KMS-11 (cell line): ENCODE measurements at regions not wholly inside any gene's neighbourhood (a gene's known extent, or its start where the extent isn't known, plus 50 kb on each side); places are given as distances from the start of the nearest gene placed in this dataset.

Experiments used
- H2AFZ ChIP-seq: fragments of 200-600 bp; sonication (generic); 2 replicates; pipeline ENCODE4 v1.6.1; 2016; ENCODE audit warnings: antibody characterized with exemption, mixed run types, low read depth
- H3K27ac ChIP-seq: fragments of 200-600 bp; sonication (generic); 2 replicates; pipeline ENCODE4 v1.6.1; 2016; ENCODE audit warnings: mild to moderate bottlenecking, mixed run types
- H3K27me3 ChIP-seq: fragments of 200-600 bp; sonication (generic); 2 replicates; pipeline ENCODE4 v1.6.1; 2017; ENCODE audit warnings: mild to moderate bottlenecking, low read depth, mixed run types, moderate library complexity; ENCODE audit not compliant: insufficient read depth
- H3K36me3 ChIP-seq: fragments of 200-600 bp; sonication (generic); 2 replicates; pipeline ENCODE4 v1.6.1; 2017; ENCODE audit warnings: mild to moderate bottlenecking, mixed run types; ENCODE audit not compliant: insufficient read depth
- H3K4me1 ChIP-seq: fragments of 200-600 bp; sonication (generic); 2 replicates; pipeline ENCODE4 v1.6.1; 2016; ENCODE audit warnings: mild to moderate bottlenecking, low read depth, mixed run types; ENCODE audit not compliant: poor library complexity, severe bottlenecking
- H3K4me2 ChIP-seq: fragments of 200-600 bp; sonication (generic); 2 replicates; pipeline ENCODE4 v1.7.0; 2016; ENCODE audit warnings: mild to moderate bottlenecking, mixed run types
- H3K4me3 ChIP-seq: fragments of 200-600 bp; sonication (generic); IDR thresholded peaks from 2 replicates; pipeline ENCODE4 v1.6.1; 2017; ENCODE audit warnings: low read depth, low read length, mixed read lengths; ENCODE audit not compliant: insufficient read depth
- H3K79me2 ChIP-seq: fragments of 200-600 bp; sonication (generic); 2 replicates; pipeline ENCODE4 v1.6.1; 2016; ENCODE audit warnings: low read depth, mixed run types; ENCODE audit not compliant: insufficient read depth
- H3K9ac ChIP-seq: fragments of 200-600 bp; sonication (generic); 2 replicates; pipeline ENCODE4 v1.6.1; 2016; ENCODE audit warnings: mild to moderate bottlenecking, mixed run types
- H4K20me1 ChIP-seq: fragments of 200-600 bp; sonication (generic); 2 replicates; pipeline ENCODE4 v1.6.1; 2016; ENCODE audit warnings: mild to moderate bottlenecking, mixed run types; ENCODE audit not compliant: insufficient read depth
- TF ChIP-seq, protein P1 (sequence below): fragments of 200-600 bp; sonication (generic); conservative IDR thresholded peaks from 2 replicates; pipeline ENCODE4 v1.6.1; 2017; ENCODE audit warnings: low read depth, mild to moderate bottlenecking, antibody characterized with exemption, low read length, moderate library complexity, mixed read lengths

DNA sequence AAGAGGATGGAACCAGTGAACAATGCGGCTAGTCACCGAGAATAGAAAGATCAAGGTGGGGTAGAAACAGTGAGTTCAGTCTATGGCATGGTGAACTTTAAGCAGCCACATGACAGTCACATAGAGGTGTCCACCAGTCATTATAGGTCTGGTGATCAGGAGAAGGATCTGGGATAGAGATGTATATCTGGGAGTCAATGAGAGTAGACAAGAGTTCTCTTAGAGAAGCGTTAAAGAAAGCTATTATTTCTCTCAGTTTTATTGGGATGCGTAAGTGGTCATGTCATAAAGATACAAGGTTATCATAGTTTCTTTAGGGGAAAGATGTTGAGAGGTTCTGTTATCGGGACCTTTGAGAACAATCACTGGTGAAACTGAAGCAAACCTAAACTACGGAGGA is 136.1 kb upstream of the SLC38A2 start:
- peaks cover 21% of the 10 kb centered on the region for H3K4me1 ChIP-seq
- H3K27ac ChIP-seq = no peak overlapping the region
- H3K9ac ChIP-seq = no peak overlapping the region
- H3K4me2 ChIP-seq = no peak overlapping the region
- H3K36me3 ChIP-seq = no peaks in the 10 kb centered on the region
- H3K27me3 ChIP-seq = no peaks in the 10 kb centered on the region
- H3K79me2 ChIP-seq = no peaks in the 10 kb centered on the region
- no peak overlapping the region for H2AFZ ChIP-seq
- no peak overlapping the region for H3K4me3 ChIP-seq
- TF ChIP-seq, protein P1, sequence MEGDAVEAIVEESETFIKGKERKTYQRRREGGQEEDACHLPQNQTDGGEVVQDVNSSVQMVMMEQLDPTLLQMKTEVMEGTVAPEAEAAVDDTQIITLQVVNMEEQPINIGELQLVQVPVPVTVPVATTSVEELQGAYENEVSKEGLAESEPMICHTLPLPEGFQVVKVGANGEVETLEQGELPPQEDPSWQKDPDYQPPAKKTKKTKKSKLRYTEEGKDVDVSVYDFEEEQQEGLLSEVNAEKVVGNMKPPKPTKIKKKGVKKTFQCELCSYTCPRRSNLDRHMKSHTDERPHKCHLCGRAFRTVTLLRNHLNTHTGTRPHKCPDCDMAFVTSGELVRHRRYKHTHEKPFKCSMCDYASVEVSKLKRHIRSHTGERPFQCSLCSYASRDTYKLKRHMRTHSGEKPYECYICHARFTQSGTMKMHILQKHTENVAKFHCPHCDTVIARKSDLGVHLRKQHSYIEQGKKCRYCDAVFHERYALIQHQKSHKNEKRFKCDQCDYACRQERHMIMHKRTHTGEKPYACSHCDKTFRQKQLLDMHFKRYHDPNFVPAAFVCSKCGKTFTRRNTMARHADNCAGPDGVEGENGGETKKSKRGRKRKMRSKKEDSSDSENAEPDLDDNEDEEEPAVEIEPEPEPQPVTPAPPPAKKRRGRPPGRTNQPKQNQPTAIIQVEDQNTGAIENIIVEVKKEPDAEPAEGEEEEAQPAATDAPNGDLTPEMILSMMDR = no peak
- no peaks in the 10 kb centered on the region for H4K20me1 ChIP-seq

DNA sequence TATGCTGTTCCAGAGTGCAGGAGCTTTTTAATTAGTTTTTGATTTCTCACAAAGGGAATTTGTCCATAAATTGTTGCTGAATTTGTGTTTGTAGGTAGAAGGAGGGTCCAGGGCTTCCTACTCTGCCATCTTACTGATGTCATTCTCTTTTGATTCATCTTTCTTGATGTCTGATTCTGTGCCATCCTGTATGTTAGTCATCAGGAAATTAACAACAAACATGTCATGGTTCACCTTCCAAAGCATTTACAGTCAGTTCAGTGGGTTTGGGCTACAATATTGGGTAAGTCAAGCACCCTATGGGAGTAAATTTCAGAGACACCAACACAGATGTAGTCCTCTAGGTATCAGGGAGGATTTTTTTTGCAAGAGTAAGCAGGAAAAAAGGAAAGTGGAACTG is 135.2 kb upstream of the SLC38A2 start:
- H3K36me3 ChIP-seq = no peaks in the 10 kb centered on the region
- no peak overlapping the region for H3K9ac ChIP-seq
- H4K20me1 ChIP-seq = no peaks in the 10 kb centered on the region
- no peak overlapping the region for H2AFZ ChIP-seq
- peaks cover 23% of the 10 kb centered on the region for H3K4me1 ChIP-seq
- H3K27me3 ChIP-seq = no peaks in the 10 kb centered on the region
- no peak overlapping the region for H3K4me2 ChIP-seq
- TF ChIP-seq, protein P1 = no peak
- no peaks in the 10 kb centered on the region for H3K79me2 ChIP-seq
- H3K27ac ChIP-seq = no peak overlapping the region
- no peak overlapping the region for H3K4me3 ChIP-seq

DNA sequence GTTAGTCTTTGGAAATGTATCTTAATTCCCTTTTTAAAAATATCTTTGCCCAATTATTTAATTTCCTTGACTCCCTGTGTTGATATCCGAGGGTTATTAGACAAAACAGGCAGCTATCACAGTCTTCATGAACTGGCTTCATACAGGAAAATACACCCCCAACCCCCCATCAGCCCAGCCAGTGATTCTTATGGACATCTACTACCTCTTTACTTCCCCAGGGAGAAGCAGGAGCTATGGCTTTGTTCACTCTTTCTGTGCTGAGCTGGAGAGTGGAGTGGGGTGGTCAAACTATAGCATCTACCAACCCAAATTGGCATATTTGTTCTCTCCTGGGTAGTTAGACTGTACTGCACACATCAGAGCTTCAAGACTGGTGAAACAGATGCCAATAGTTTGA is 134.4 kb upstream of the SLC38A2 start:
- TF ChIP-seq, protein P1 = no peak
- Histone ChIP-seq H3K27ac (no peak overlapping the region), H3K36me3 (no peaks in the 10 kb centered on the region)

DNA sequence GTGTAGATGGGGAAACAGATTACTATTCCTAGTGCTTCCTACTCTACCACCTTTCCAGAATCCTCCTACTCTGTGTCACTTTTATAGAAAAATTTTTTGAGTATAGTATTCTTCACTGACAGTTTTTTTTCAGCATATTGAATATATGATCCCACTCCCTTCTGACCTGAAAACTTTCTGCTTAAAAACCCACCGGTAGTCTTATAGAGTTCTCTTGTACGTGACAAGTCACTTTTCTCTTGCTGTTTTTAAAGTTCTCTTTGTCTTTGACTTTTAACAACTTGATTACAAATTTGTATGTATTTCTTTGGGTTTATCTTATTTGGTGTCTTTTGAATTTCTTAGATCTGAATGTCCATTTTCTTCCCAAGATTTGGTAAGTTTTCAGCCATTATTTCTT is 133.6 kb upstream of the SLC38A2 start:
- Histone ChIP-seq H3K9ac (no peak overlapping the region), H3K4me2 (no peak overlapping the region), H3K4me1 (peaks cover 34% of the 10 kb centered on the region), H2AFZ (no peak overlapping the region), H3K36me3 (no peaks in the 10 kb centered on the region), H3K4me3 (no peak overlapping the region), H4K20me1 (no peaks in the 10 kb centered on the region), H3K79me2 (no peaks in the 10 kb centered on the region), H3K27ac (no peak overlapping the region), H3K27me3 (no peaks in the 10 kb centered on the region)
- TF ChIP-seq, protein P1 = no peak

More for the DNA sequence above, 134.4 kb upstream of the SLC38A2 start:
- Histone ChIP-seq H3K4me3 (no peak overlapping the region), H4K20me1 (no peaks in the 10 kb centered on the region), H3K4me1 (peaks cover 27% of the 10 kb centered on the region), H3K27me3 (no peaks in the 10 kb centered on the region), H3K4me2 (no peak overlapping the region), H3K79me2 (no peaks in the 10 kb centered on the region), H3K9ac (no peak overlapping the region), H2AFZ (no peak overlapping the region)
